K562 (cell line): ENCODE measurements at regions not wholly inside any gene's neighbourhood (a gene's known extent, or its start where the extent isn't known, plus 50 kb on each side); places are given as distances from the start of the nearest gene placed in this dataset.

Experiments
- ATAC-seq: fragments of 200-7000 bp; cut with Tn5 transposase; 3 replicates; pipeline ENCODE4 v1.9.1; 2020; ENCODE audit warnings: moderate library complexity
- BruUV-seq: library from RNA; stranded (reverse); fragments of 400-500 nt; replicated peaks from 2 replicates; lab custom pipeline; 2021; lab: Mats Ljungman, UMichigan
- CTCF ChIA-PET: fragments of 300-600 bp; formaldehyde crosslinking; extraction: SDS; loops from one replicate; lab custom pipeline; 2021; ENCODE audit warnings: low intra/inter-chr PET ratio; lab: Yijun Ruan, JAX
- POLR2A ChIA-PET: fragments of 300-600, 350-650 bp; sonication (Branson Sonifier 250); formaldehyde crosslinking; extraction: SDS; loops from one replicate; lab custom pipeline; 2021; ENCODE audit warnings: antibody characterized with exemption, inconsistent platforms; lab: Yijun Ruan, JAX
- DNase-seq, 4 experiments: peaks; one replicate each; pipeline versions ENCODE4 v3.0.0 to v3.0.0-alpha.2; 2011 to 2018; ENCODE audit warnings: low spot score in 3 of 4, mixed read lengths in 3 of 4; ENCODE audit errors: extremely low read depth in 1 of 4
- FAIRE-seq: peaks from 2 replicates; lab custom pipeline; 2011; peaks lifted over from hg19 to GRCh38; lab: Jason Lieb, UNC
- H2AFZ ChIP-seq: 2 replicates; pipeline ENCODE4 v1.6.0; 2011; ENCODE audit warnings: low read depth, low read length, control low read depth, inconsistent platforms
- H3K27ac ChIP-seq: fragments of 200-600 bp; 3 replicates; pipeline ENCODE4 v1.8.0; 2011; ENCODE audit warnings: low read depth, mild to moderate bottlenecking, control low read depth, inconsistent platforms, low read length, moderate library complexity, mixed read lengths; ENCODE audit errors: extremely low read depth
- H3K27me3 ChIP-seq, 2 experiments: fragments of 300-600 bp in 1 of 2; 2 replicates in 1 of 2; 3 replicates in 1 of 2; pipeline versions ENCODE4 v1.6.0 to v1.8.0; 2011; ENCODE audit warnings: inconsistent platforms in 2 of 2, low read length in 2 of 2, mild to moderate bottlenecking in 1 of 2, mixed read lengths in 1 of 2, moderate library complexity in 1 of 2; ENCODE audit not compliant: control insufficient read depth in 2 of 2, insufficient read depth in 2 of 2
- H3K36me3 ChIP-seq: fragments of 300-600 bp; 3 replicates; pipeline ENCODE4 v1.8.0; 2011; ENCODE audit warnings: mild to moderate bottlenecking, low read length, inconsistent platforms; ENCODE audit not compliant: control insufficient read depth, insufficient read depth
- H3K4me1 ChIP-seq, 2 experiments: fragments of 200-600 bp in 1 of 2; replicated peaks in 1 of 2; 2 replicates in 1 of 2; 3 replicates in 1 of 2; pipeline versions ENCODE4 v1.5.1 to v1.8.0; 2011; ENCODE audit warnings: inconsistent platforms in 2 of 2, low read length in 2 of 2, mild to moderate bottlenecking in 1 of 2, mixed read lengths in 1 of 2, moderate library complexity in 1 of 2; ENCODE audit not compliant: control insufficient read depth in 2 of 2, insufficient read depth in 2 of 2
- H3K4me2 ChIP-seq: 2 replicates; pipeline ENCODE4 v1.6.1; 2011; ENCODE audit warnings: low read length, control low read depth, inconsistent platforms, mixed read lengths; ENCODE audit not compliant: insufficient read depth
- H3K4me3 ChIP-seq: fragments of 200-600 bp; sonication (generic), shearing (Covaris generic); 2 replicates; pipeline ENCODE4 v1.5.1; 2016; ENCODE audit warnings: control low read depth, inconsistent platforms
- H3K79me2 ChIP-seq: fragments of 200-600 bp; 3 replicates; pipeline ENCODE4 v1.8.0; 2011; ENCODE audit warnings: low read length, inconsistent platforms; ENCODE audit not compliant: control insufficient read depth, insufficient read depth
- H3K9ac ChIP-seq, 2 experiments: 2 replicates each; pipeline versions ENCODE4 v1.6.0 to v1.6.1; 2011; ENCODE audit warnings: low read depth in 2 of 2, low read length in 2 of 2, control low read depth in 1 of 2, inconsistent platforms in 1 of 2, mild to moderate bottlenecking in 1 of 2, mixed read lengths in 1 of 2; ENCODE audit not compliant: insufficient read depth in 1 of 2
- H3K9me1 ChIP-seq: one replicate; pipeline ENCODE4 v1.6.0; 2011; ENCODE audit warnings: inconsistent platforms, mild to moderate bottlenecking, low read length, moderate library complexity; ENCODE audit not compliant: control insufficient read depth, insufficient read depth
- H3K9me3 ChIP-seq: replicated peaks from 2 replicates; pipeline ENCODE4 v1.5.1; 2011; ENCODE audit warnings: low read depth, low read length, inconsistent platforms; ENCODE audit not compliant: control insufficient read depth, insufficient read depth
- H4K20me1 ChIP-seq: replicated peaks from 2 replicates; pipeline ENCODE4 v1.6.1; 2011; ENCODE audit warnings: low read length, inconsistent platforms, mixed read lengths; ENCODE audit not compliant: control insufficient read depth, insufficient read depth
- BDP1 ChIP-seq: IDR thresholded peaks from 3 replicates; pipeline ENCODE4 v1.6.1; 2011; ENCODE audit not compliant: insufficient read length, insufficient read depth
- CREM ChIP-seq: IDR thresholded peaks from 2 replicates; pipeline ENCODE4 v1.6.1; 2014; ENCODE audit warnings: antibody characterized with exemption, low read depth
- DLX4 ChIP-seq: fragments of 250-450 bp; sonication (Bioruptor Pico); IDR thresholded peaks from 2 replicates; pipeline ENCODE4 v1.6.1; 2021; ENCODE audit warnings: mild to moderate bottlenecking
- HMG20A ChIP-seq: fragments of 450-650 bp; formaldehyde crosslinking; conservative IDR thresholded peaks from 2 replicates; pipeline ENCODE4 v1.4.0; 2020; ENCODE audit warnings: mild to moderate bottlenecking, mixed read lengths
- MYC ChIP-seq, 2 experiments: fragments of 250-450 bp in 1 of 2; sonication (Bioruptor Pico) in 1 of 2; IDR thresholded peaks; 2 replicates each; pipeline versions ENCODE4 v1.5.1 to v1.6.1; 2012 to 2021; ENCODE audit warnings: low read depth in 2 of 2, borderline replicate concordance in 1 of 2, improper control_type of control experiment in 1 of 2, low read length in 1 of 2, mild to moderate bottlenecking in 1 of 2, moderate library complexity in 1 of 2
- ZNF316 ChIP-seq: fragments of 450-650 bp; IDR thresholded peaks from 2 replicates; pipeline ENCODE4 v1.6.1; 2016
- ZNF780A ChIP-seq: fragments of 250-450 bp; sonication (Bioruptor Pico); IDR thresholded peaks from 2 replicates; pipeline ENCODE4 v1.5.0; 2021; ENCODE audit warnings: mild to moderate bottlenecking
- WGBS: fragments of 100-300 bp; shearing (Covaris generic); methylation state at CpG from one replicate; pipeline ENCODE4 v1.1.6; 2016; ENCODE audit warnings: low coverage, mixed read lengths; ENCODE audit not compliant: insufficient coverage; ENCODE audit errors: missing lambda C conversion rate; 5-methylcytosine and 5-hydroxymethylcytosine counted together
- in situ Hi-C: fragments of 300-500 bp; cut with MboI; formaldehyde crosslinking; loops from 4 replicates; pipeline ENCODE4 v1.15.0; 2018; ENCODE audit warnings: inconsistent platforms, mixed read lengths
- intact Hi-C: fragments of 100-400 bp; cut with micrococcal nuclease; formaldehyde crosslinking; loops from 2 replicates; pipeline ENCODE4 v1.14.2; 2022
- TF ChIP-seq, protein P1 (sequence below): fragments of 200-800 bp; sonication (Bioruptor generic); IDR thresholded peaks from 2 replicates; pipeline ENCODE4 v1.6.1; 2017; ENCODE audit warnings: missing genetic modification characterization, missing compliant biosample characterization
- TF ChIP-seq, protein P2 (sequence below): sonication (generic); formaldehyde crosslinking; IDR thresholded peaks from 2 replicates; pipeline ENCODE4 v1.4.0; 2020; ENCODE audit warnings: mild to moderate bottlenecking, missing genetic modification reagents
- TF ChIP-seq, protein P3 (sequence below), 2 experiments: fragments of 450-650 bp in 1 of 2; sonication (generic) in 1 of 2; formaldehyde crosslinking in 1 of 2; IDR thresholded peaks in 1 of 2; conservative IDR thresholded peaks in 1 of 2; 2 replicates each; pipeline versions ENCODE4 v1.6.1 to v1.8.1; 2016 to 2023; ENCODE audit warnings: mild to moderate bottlenecking in 2 of 2, moderate library complexity in 2 of 2, inconsistent platforms in 1 of 2, missing genetic modification reagents in 1 of 2

GRCh38 chr20:57783956-57784837 is 74.4 kb upstream of the PMEPA1 start (continued):
- TF ChIP-seq, protein P1, sequence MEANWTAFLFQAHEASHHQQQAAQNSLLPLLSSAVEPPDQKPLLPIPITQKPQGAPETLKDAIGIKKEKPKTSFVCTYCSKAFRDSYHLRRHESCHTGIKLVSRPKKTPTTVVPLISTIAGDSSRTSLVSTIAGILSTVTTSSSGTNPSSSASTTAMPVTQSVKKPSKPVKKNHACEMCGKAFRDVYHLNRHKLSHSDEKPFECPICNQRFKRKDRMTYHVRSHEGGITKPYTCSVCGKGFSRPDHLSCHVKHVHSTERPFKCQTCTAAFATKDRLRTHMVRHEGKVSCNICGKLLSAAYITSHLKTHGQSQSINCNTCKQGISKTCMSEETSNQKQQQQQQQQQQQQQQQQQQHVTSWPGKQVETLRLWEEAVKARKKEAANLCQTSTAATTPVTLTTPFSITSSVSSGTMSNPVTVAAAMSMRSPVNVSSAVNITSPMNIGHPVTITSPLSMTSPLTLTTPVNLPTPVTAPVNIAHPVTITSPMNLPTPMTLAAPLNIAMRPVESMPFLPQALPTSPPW (CRISPR knock-in tag) = no peak
- no peak for TF ChIP-seq DLX4
- no peak for TF ChIP-seq ZNF316
- no peak for TF ChIP-seq BDP1
- TF ChIP-seq, protein P2, sequence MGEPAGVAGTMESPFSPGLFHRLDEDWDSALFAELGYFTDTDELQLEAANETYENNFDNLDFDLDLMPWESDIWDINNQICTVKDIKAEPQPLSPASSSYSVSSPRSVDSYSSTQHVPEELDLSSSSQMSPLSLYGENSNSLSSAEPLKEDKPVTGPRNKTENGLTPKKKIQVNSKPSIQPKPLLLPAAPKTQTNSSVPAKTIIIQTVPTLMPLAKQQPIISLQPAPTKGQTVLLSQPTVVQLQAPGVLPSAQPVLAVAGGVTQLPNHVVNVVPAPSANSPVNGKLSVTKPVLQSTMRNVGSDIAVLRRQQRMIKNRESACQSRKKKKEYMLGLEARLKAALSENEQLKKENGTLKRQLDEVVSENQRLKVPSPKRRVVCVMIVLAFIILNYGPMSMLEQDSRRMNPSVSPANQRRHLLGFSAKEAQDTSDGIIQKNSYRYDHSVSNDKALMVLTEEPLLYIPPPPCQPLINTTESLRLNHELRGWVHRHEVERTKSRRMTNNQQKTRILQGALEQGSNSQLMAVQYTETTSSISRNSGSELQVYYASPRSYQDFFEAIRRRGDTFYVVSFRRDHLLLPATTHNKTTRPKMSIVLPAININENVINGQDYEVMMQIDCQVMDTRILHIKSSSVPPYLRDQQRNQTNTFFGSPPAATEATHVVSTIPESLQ (CRISPR knock-in tag) = no peak
- TF ChIP-seq, all 486 proteins: peak for 0

DNA sequence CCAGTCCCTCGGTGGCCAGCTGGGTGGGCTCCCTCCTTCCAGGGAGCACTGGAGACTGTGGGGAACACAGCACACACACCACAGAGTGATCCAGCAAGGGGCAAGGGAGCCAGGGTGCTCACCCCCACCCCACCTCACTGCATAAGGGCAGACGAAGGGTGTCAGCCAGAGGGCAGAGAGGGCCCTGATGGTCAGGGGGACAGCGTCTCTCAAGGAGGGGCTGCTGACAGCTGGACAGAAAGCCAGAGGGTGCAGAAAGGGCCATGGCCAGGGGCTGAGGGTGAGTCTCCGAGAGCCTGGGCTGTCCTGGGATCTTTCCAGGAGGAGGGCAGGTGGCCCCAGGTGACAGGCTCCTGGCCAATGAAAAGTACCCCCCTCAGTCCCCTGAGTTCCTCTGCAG is 73.4 kb upstream of the PMEPA1 start:
- CTCF ChIA-PET = no interaction called here
- no peaks in the 10 kb centered on the region for H3K4me1 ChIP-seq
- DNase-seq (no peak), FAIRE-seq (no peak), ATAC-seq (no peak)
- BruUV-seq = no TSS peak
- H3K36me3 ChIP-seq = no peaks in the 10 kb centered on the region
- no peak overlapping the region for H3K4me2 ChIP-seq
- POLR2A ChIA-PET = interaction anchor here (0.6 kb wide), 1 partner anchor 95 kb away, joined by 3 read pairs; no protein-coding TSS in a partner anchor
- TF ChIP-seq CREM = no peak
- TF ChIP-seq MYC (IDR thresholded peaks at IDR 0.05; ENCODE audit: low read depth, low read length) = no peak
- no peak for TF ChIP-seq MYC (CRISPR knock-in tag; IDR thresholded peaks at IDR 0.05; ENCODE audit: borderline replicate concordance, low read depth)
- TF ChIP-seq, protein P3, sequence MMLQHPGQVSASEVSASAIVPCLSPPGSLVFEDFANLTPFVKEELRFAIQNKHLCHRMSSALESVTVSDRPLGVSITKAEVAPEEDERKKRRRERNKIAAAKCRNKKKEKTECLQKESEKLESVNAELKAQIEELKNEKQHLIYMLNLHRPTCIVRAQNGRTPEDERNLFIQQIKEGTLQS (IDR thresholded peaks at IDR 0.05) = no peak
- TF ChIP-seq, protein P3 (CRISPR knock-in tag; conservative IDR thresholded peaks at IDR 0.05) = no peak
- no peak for TF ChIP-seq ZNF780A (CRISPR knock-in tag)
- TF ChIP-seq HMG20A (CRISPR knock-in tag) = no peak
- no peaks in the 10 kb centered on the region for H3K9me3 ChIP-seq
- H3K27me3 ChIP-seq = peaks cover 0 to 9% of the 10 kb centered on the region in 2 experiments; a peak in 1 of 5 replicates
- no peak overlapping the region for H3K4me3 ChIP-seq
- no peaks in the 10 kb centered on the region for H4K20me1 ChIP-seq
- no peak overlapping the region for H3K27ac ChIP-seq
- intact Hi-C loops (no loop called here), in situ Hi-C loops (no loop called here)
- H3K79me2 ChIP-seq = no peaks in the 10 kb centered on the region
- 0% methylated on average over 3 of the region's 4 CpGs for WGBS
- no peaks in the 10 kb centered on the region for H3K9me1 ChIP-seq
- H2AFZ ChIP-seq = no peak overlapping the region
- H3K9ac ChIP-seq = no peak overlapping the region
